Hepatocyte (in vitro differentiated cells): ENCODE measurements at regions not wholly inside any gene's neighbourhood (a gene's known extent, or its start where the extent isn't known, plus 50 kb on each side); places are given as distances from the start of the nearest gene placed in this dataset.
"Not testable (repeated sequence)": the region's sequence is repeated elsewhere in the genome, so short reads cannot be mapped to it uniquely, and the experiment has no call there.

Experiments used
- DNase-seq: peaks from one replicate; pipeline ENCODE4 v3.0.0-alpha.2; 2016; ENCODE audit warnings: low spot score
- H2AFZ ChIP-seq: fragments of 200-600 bp; sonication (generic); 2 replicates; pipeline ENCODE4 v1.6.0; 2016; ENCODE audit warnings: antibody characterized with exemption, mild to moderate bottlenecking
- H3K27ac ChIP-seq: fragments of 200-600 bp; sonication (generic); 2 replicates; pipeline ENCODE4 v1.5.1; 2016; ENCODE audit warnings: mild to moderate bottlenecking
- H3K27me3 ChIP-seq: fragments of 200-600 bp; sonication (generic); 2 replicates; pipeline ENCODE4 v1.6.1; 2016
- H3K36me3 ChIP-seq: fragments of 200-600 bp; sonication (generic); replicated peaks from 2 replicates; pipeline ENCODE4 v1.5.1; 2016; ENCODE audit warnings: low read depth; ENCODE audit not compliant: insufficient read depth
- H3K4me1 ChIP-seq: fragments of 200-600 bp; sonication (generic); 2 replicates; pipeline ENCODE4 v1.5.1; 2016; ENCODE audit warnings: mild to moderate bottlenecking, moderate library complexity; ENCODE audit not compliant: insufficient read depth
- H3K4me2 ChIP-seq: fragments of 200-600 bp; sonication (generic); 2 replicates; pipeline ENCODE4 v1.6.0; 2016
- H3K4me3 ChIP-seq: fragments of 200-600 bp; sonication (generic); 2 replicates; pipeline ENCODE4 v1.5.1; 2016; ENCODE audit warnings: mild to moderate bottlenecking
- H3K79me2 ChIP-seq: fragments of 200-600 bp; sonication (generic); 2 replicates; pipeline ENCODE4 v1.6.0; 2017; ENCODE audit warnings: mild to moderate bottlenecking
- H3K9me2 ChIP-seq: fragments of 200-600 bp; sonication (generic); replicated peaks from 2 replicates; pipeline ENCODE4 v1.6.0; 2017; ENCODE audit warnings: mild to moderate bottlenecking; ENCODE audit not compliant: insufficient read depth
- H3K9me3 ChIP-seq: fragments of 200-600 bp; sonication (generic); 2 replicates; pipeline ENCODE4 v1.5.1; 2016; ENCODE audit warnings: low read depth, mild to moderate bottlenecking
- H4K20me1 ChIP-seq: fragments of 200-600 bp; sonication (generic); 2 replicates; pipeline ENCODE4 v1.6.0; 2016; ENCODE audit warnings: mild to moderate bottlenecking; ENCODE audit not compliant: insufficient read depth, poor library complexity, severe bottlenecking
- CTCF ChIP-seq: fragments of 200-600 bp; sonication (generic); IDR thresholded peaks from 2 replicates; pipeline ENCODE4 v1.5.1; 2016; ENCODE audit warnings: antibody characterized with exemption, mild to moderate bottlenecking; ENCODE audit not compliant: poor library complexity
- EZH2 ChIP-seq: fragments of 200-600 bp; sonication (generic); IDR thresholded peaks from 2 replicates; pipeline ENCODE4 v1.6.1; 2016; ENCODE audit warnings: antibody characterized with exemption, mild to moderate bottlenecking, borderline replicate concordance
- EZH2phosphoT487 ChIP-seq: fragments of 200-600 bp; sonication (generic); IDR thresholded peaks from one replicate; pipeline ENCODE4 v1.6.1; 2018; ENCODE audit warnings: antibody characterized with exemption, mild to moderate bottlenecking, low read depth, moderate library complexity; ENCODE audit not compliant: unreplicated experiment, severe bottlenecking
- whole genome bisulfite sequencing: methylation state at CpG from one replicate; pipeline ENCODE4 v1.1.6; 2016; ENCODE audit warnings: low lambda C conversion rate; ENCODE audit errors: missing lambda C conversion rate; 5-methylcytosine and 5-hydroxymethylcytosine counted together

- Histone ChIP-seq H3K27me3 (no peaks in the 10 kb centered on the region), H3K9me3 (no peaks in the 10 kb centered on the region), H3K9me2 (no peaks in the 10 kb centered on the region), H3K36me3 (no peaks in the 10 kb centered on the region), H4K20me1 (no peaks in the 10 kb centered on the region), H3K4me3 (no peak overlapping the region), H2AFZ (no peak overlapping the region), H3K4me2 (no peak overlapping the region), H3K4me1 (no peaks in the 10 kb centered on the region), H3K27ac (no peak overlapping the region), H3K79me2 (no peaks in the 10 kb centered on the region)
- DNase-seq: no peak
- WGBS: 79% methylated on average over 28 of the region's 28 CpGs
- TF ChIP-seq EZH2phosphoT487 (no peak), CTCF (no peak), EZH2 (no peak)
Measured at GRCh38 chr22:47400701-47401591, 638.5 kb downstream of the TBC1D22A start.

- H3K36me3 ChIP-seq, DNase-seq: not testable (repeated sequence)
- WGBS: 80% methylated on average over 8 of the region's 10 CpGs
Measured at GRCh38 chr22:47400131-47400530, 637.7 kb downstream of the TBC1D22A start.

GRCh38 chr22:47398921-47399790 is 636.7 kb downstream of the TBC1D22A start:
- no peaks in the 10 kb centered on the region for H3K9me2 ChIP-seq
- H4K20me1 ChIP-seq: no peaks in the 10 kb centered on the region
- H3K36me3 ChIP-seq: no peaks in the 10 kb centered on the region
- no peaks in the 10 kb centered on the region for H3K79me2 ChIP-seq
- WGBS: 84% methylated on average over 21 of the region's 21 CpGs
- no peak for TF ChIP-seq CTCF
- TF ChIP-seq EZH2phosphoT487: no peak
- TF ChIP-seq EZH2: no peak
- no peaks in the 10 kb centered on the region for H3K27me3 ChIP-seq
- no peaks in the 10 kb centered on the region for H3K4me1 ChIP-seq
- H3K9me3 ChIP-seq: no peaks in the 10 kb centered on the region
- no peak overlapping the region for H3K4me2 ChIP-seq
- no peak overlapping the region for H3K27ac ChIP-seq
- no peak overlapping the region for H3K4me3 ChIP-seq
- no peak overlapping the region for H2AFZ ChIP-seq
- DNase-seq: no peak

More at GRCh38 chr22:47400131-47400530, 637.7 kb downstream of the TBC1D22A start:
- H3K79me2 ChIP-seq, H3K27me3 ChIP-seq, H4K20me1 ChIP-seq, H3K4me3 ChIP-seq, H3K9me2 ChIP-seq, H2AFZ ChIP-seq, H3K4me1 ChIP-seq, H3K27ac ChIP-seq, H3K9me3 ChIP-seq, H3K4me2 ChIP-seq: not testable (repeated sequence)

- Histone ChIP-seq H3K4me2 (no peak overlapping the region), H3K9me2 (no peaks in the 10 kb centered on the region), H4K20me1 (no peaks in the 10 kb centered on the region), H2AFZ (no peak overlapping the region), H3K27me3 (no peaks in the 10 kb centered on the region), H3K4me3 (no peak overlapping the region), H3K9me3 (no peaks in the 10 kb centered on the region), H3K27ac (no peak overlapping the region), H3K4me1 (no peaks in the 10 kb centered on the region), H3K79me2 (no peaks in the 10 kb centered on the region), H3K36me3 (no peaks in the 10 kb centered on the region)
- TF ChIP-seq EZH2: no peak
- no peak for TF ChIP-seq EZH2phosphoT487
- no peak for TF ChIP-seq CTCF
- WGBS: 70% methylated on average over 11 of the region's 11 CpGs
- no peak for DNase-seq
Measured at GRCh38 chr22:47398491-47398890, 636.0 kb downstream of the TBC1D22A start.
